Right lobe of liver (tissue), 6 donors: ENCODE measurements at regions not wholly inside any gene's neighbourhood (a gene's known extent, or its start where the extent isn't known, plus 50 kb on each side); places are given as distances from the start of the nearest gene placed in this dataset.

Source experiments
- ATAC-seq, 4 donors: fragments of 200-7000 bp; cut with Tn5 transposase; one replicate each; pipeline ENCODE4 v1.9.1; 2020; ENCODE audit warnings: mild to moderate bottlenecking in 4 of 4, moderate library complexity in 4 of 4
- DNase-seq, 3 donors: peaks; one replicate each; pipeline ENCODE4 v3.0.0-alpha.2; 2020
- H3K27ac ChIP-seq, 3 donors: fragments of 200-600 bp; one replicate each; pipeline ENCODE4 v1.8.0; 2022
- H3K27me3 ChIP-seq, 2 donors: fragments of 200-600 bp; one replicate each; pipeline ENCODE4 v1.8.0; 2022
- H3K36me3 ChIP-seq, 4 donors: fragments of 200-600 bp; sonication (generic) in 1 of 4; one replicate each; pipeline versions ENCODE4 v1.5.1 to v1.8.0; 2017 to 2022; ENCODE audit warnings: control low read depth in 1 of 4
- H3K4me1 ChIP-seq, 4 donors: fragments of 200-600 bp; sonication (generic) in 1 of 4; one replicate each; pipeline versions ENCODE4 v1.5.1 to v1.8.0; 2017 to 2022; ENCODE audit warnings: control low read depth in 1 of 4
- H3K4me3 ChIP-seq, 3 donors: fragments of 200-600 bp; one replicate each; pipeline ENCODE4 v1.8.0; 2022
- H3K9me3 ChIP-seq, 4 donors: fragments of 200-600 bp; sonication (generic) in 1 of 4; one replicate each; pipeline versions ENCODE4 v1.5.1 to v1.8.0; 2017 to 2022; ENCODE audit warnings: control low read depth in 1 of 4
- CTCF ChIP-seq, 4 donors: fragments of 200-600 bp in 3 of 4; fragments of 450-650 bp in 1 of 4; IDR thresholded peaks; one replicate each; pipeline versions ENCODE4 v1.5.1 to v1.8.0; 2016 to 2022; ENCODE audit warnings: antibody characterized with exemption in 4 of 4, mild to moderate bottlenecking in 2 of 4
- POLR2A ChIP-seq: fragments of 450-650 bp; IDR thresholded peaks from one replicate; pipeline ENCODE4 v1.6.1; 2017; ENCODE audit warnings: antibody characterized with exemption, mild to moderate bottlenecking
- WGBS: methylation state at CpG from one replicate; pipeline ENCODE4 v1.1.6; 2018; ENCODE audit warnings: low coverage, low lambda C conversion rate; ENCODE audit not compliant: insufficient coverage; ENCODE audit errors: missing lambda C conversion rate; 5-methylcytosine and 5-hydroxymethylcytosine counted together
- intact Hi-C, 2 donors: fragments of 100-400 bp; cut with DNase I; formaldehyde crosslinking; loops; one replicate each; pipeline versions ENCODE4 v1.11.2 to v1.14.1; 2022
- donor health status: DM: no; HTN: yes; CAD: no.
- donor health status: DM: no; HTN: no; CAD: no.
- donor health status: DM: no; HTN: no; CAD: no.
- donor health status: DM: no; HTN: yes; CAD: no.
- donor health status: DM: no; HTN: yes; CAD: no.

- Histone ChIP-seq H3K27ac (no peak overlapping the region), H3K36me3 (no peaks in the 10 kb centered on the region), H3K4me3 (no peak overlapping the region), H3K27me3 (no peaks in the 10 kb centered on the region), H3K9me3 (no peaks in the 10 kb centered on the region), H3K4me1 (no peaks in the 10 kb centered on the region)
- DNase-seq (no peak), ATAC-seq (no peak)
- intact Hi-C loops: no loop called here
- WGBS: 46% methylated on average over 2 of the region's 2 CpGs
- TF ChIP-seq CTCF (IDR thresholded peaks at IDR 0.05) (no peak), POLR2A (no peak)
Observed at GRCh38 chr2:177077778-177078177, 134.8 kb upstream of the HNRNPA3 start.

- 49% methylated on average over 2 of the region's 3 CpGs for WGBS
- Histone ChIP-seq H3K4me3 (no peak overlapping the region), H3K27me3 (no peaks in the 10 kb centered on the region), H3K9me3 (no peaks in the 10 kb centered on the region), H3K27ac (no peak overlapping the region), H3K36me3 (no peaks in the 10 kb centered on the region), H3K4me1 (no peaks in the 10 kb centered on the region)
- ATAC-seq (peak; percentile 94 to 99 (median 96)), DNase-seq (peak; percentile 80 to 94 (median 93))
- intact Hi-C loops: no loop called here
- TF ChIP-seq POLR2A (no peak), CTCF (IDR thresholded peaks at IDR 0.05) (no peak)
Observed at GRCh38 chr2:177078416-177078815, 134.2 kb upstream of the HNRNPA3 start.

GRCh38 chr2:177078855-177079254 lies 133.7 kb upstream of the HNRNPA3 start:
- H3K27me3 ChIP-seq: no peaks in the 10 kb centered on the region
- intact Hi-C loops: no loop called here
- 54% methylated on average over 3 of the region's 3 CpGs for WGBS
- no peaks in the 10 kb centered on the region for H3K36me3 ChIP-seq
- no peak overlapping the region for H3K27ac ChIP-seq
- ATAC-seq (no peak), DNase-seq (no peak)
- no peaks in the 10 kb centered on the region for H3K4me1 ChIP-seq
- no peak overlapping the region for H3K4me3 ChIP-seq
- no peaks in the 10 kb centered on the region for H3K9me3 ChIP-seq
- TF ChIP-seq CTCF (IDR thresholded peaks at IDR 0.05): no peak
- TF ChIP-seq POLR2A: no peak

- Histone ChIP-seq H3K9me3 (no peaks in the 10 kb centered on the region), H3K36me3 (no peaks in the 10 kb centered on the region), H3K4me3 (no peak overlapping the region), H3K27me3 (no peaks in the 10 kb centered on the region), H3K4me1 (no peaks in the 10 kb centered on the region), H3K27ac (no peak overlapping the region)
- ATAC-seq (no peak), DNase-seq (no peak)
- no peak for TF ChIP-seq CTCF (IDR thresholded peaks at IDR 0.05)
- no peak for TF ChIP-seq POLR2A
- 68% methylated on average over 3 of the region's 3 CpGs for WGBS
- intact Hi-C loops: no loop called here
Observed at GRCh38 chr2:177080746-177081284, 131.8 kb upstream of the HNRNPA3 start.

GRCh38 chr2:177084607-177085006 lies 128.0 kb upstream of the HNRNPA3 start:
- no peak overlapping the region for H3K27ac ChIP-seq
- TF ChIP-seq CTCF (IDR thresholded peaks at IDR 0.05): no peak
- TF ChIP-seq POLR2A: no peak
- no peak overlapping the region for H3K4me3 ChIP-seq
- DNase-seq (no peak), ATAC-seq (no peak)
- H3K4me1 ChIP-seq: no peaks in the 10 kb centered on the region
- no peaks in the 10 kb centered on the region for H3K9me3 ChIP-seq
- intact Hi-C loops: no loop called here
- no peaks in the 10 kb centered on the region for H3K27me3 ChIP-seq
- no peaks in the 10 kb centered on the region for H3K36me3 ChIP-seq
- 27% methylated on average over 4 of the region's 4 CpGs for WGBS
